ENCODE measurements at regions not wholly inside any gene's neighbourhood (a gene's known extent, or its start where the extent isn't known, plus 50 kb on each side); places are given as distances from the start of the nearest gene placed in this dataset.

DNA sequence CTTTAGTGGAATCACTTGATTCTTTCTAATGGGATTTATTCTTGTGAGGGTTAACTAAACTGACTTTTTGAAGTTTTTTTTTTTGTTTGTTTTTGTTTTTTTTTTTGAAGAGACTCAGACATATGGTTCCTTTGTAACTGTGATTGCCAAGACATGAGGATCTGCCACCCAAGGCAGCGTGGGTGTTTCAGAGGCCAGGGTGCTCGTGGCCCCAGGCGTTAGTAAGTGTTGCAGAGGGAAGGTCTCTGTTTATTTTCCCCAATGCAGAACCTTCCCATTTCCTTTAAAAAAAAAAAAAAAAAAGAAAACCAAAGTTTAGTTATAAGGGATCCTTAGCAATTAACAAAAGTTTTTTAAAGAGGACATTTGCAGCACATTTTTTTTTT lies 94.8 kb downstream of the CTTN start:
- TF ChIP-seq, protein P1, sequence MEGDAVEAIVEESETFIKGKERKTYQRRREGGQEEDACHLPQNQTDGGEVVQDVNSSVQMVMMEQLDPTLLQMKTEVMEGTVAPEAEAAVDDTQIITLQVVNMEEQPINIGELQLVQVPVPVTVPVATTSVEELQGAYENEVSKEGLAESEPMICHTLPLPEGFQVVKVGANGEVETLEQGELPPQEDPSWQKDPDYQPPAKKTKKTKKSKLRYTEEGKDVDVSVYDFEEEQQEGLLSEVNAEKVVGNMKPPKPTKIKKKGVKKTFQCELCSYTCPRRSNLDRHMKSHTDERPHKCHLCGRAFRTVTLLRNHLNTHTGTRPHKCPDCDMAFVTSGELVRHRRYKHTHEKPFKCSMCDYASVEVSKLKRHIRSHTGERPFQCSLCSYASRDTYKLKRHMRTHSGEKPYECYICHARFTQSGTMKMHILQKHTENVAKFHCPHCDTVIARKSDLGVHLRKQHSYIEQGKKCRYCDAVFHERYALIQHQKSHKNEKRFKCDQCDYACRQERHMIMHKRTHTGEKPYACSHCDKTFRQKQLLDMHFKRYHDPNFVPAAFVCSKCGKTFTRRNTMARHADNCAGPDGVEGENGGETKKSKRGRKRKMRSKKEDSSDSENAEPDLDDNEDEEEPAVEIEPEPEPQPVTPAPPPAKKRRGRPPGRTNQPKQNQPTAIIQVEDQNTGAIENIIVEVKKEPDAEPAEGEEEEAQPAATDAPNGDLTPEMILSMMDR (IDR thresholded peaks at IDR 0.05), result no peak
- no peak for TF ChIP-seq POLR2A (IDR thresholded peaks at IDR 0.05)
